HuH-7.5 (cell line): ENCODE measurements at regions not wholly inside any gene's neighbourhood (a gene's known extent, or its start where the extent isn't known, plus 50 kb on each side); places are given as distances from the start of the nearest gene placed in this dataset.

Source experiments
- DNase-seq: peaks from one replicate; pipeline ENCODE4 v3.0.0; 2011; ENCODE audit warnings: low spot score

GRCh38 chr10:34868589-34868988 lies 53.5 kb upstream of the PARD3 start:
- no peak for DNase-seq

- DNase-seq = no peak
These were observed 51.8 kb upstream of the PARD3 start for GRCh38 chr10:34866848-34867247.
